ENCODE measurements at regions not wholly inside any gene's neighbourhood (a gene's known extent, or its start where the extent isn't known, plus 50 kb on each side); places are given as distances from the start of the nearest gene placed in this dataset.

GRCh38 chr6:105940990-105941389, 145.1 kb upstream of the PRDM1 start:
- TF ChIP-seq CTCF (IDR thresholded peaks at IDR 0.05): no peak
- no peak for TF ChIP-seq POLR2A (IDR thresholded peaks at IDR 0.05)

All from body of pancreas (tissue), 4 donors.